Endometrium (tissue), 2 donors: ENCODE measurements at regions not wholly inside any gene's neighbourhood (a gene's known extent, or its start where the extent isn't known, plus 50 kb on each side); places are given as distances from the start of the nearest gene placed in this dataset.

Source experiments
- FAIRE-seq: peaks from 2 replicates; lab custom pipeline; 2012; peaks lifted over from hg19 to GRCh38; lab: Jason Lieb, UNC
- donor health status: control.
- donor health status: control.

- FAIRE-seq, result no peak
Measured at GRCh38 chr3:113051787-113052186, 61.0 kb downstream of the GTPBP8 start.

GRCh38 chr3:113053169-113053568, 62.4 kb downstream of the GTPBP8 start:
- no peak for FAIRE-seq

- FAIRE-seq, result no peak
Measured at GRCh38 chr3:113054552-113054951, 63.8 kb downstream of the GTPBP8 start.

GRCh38 chr3:113055201-113055600, 64.4 kb downstream of the GTPBP8 start:
- no peak for FAIRE-seq

- no peak for FAIRE-seq
Measured at GRCh38 chr3:113055961-113056360, 65.2 kb downstream of the GTPBP8 start.

- no peak for FAIRE-seq
Measured at GRCh38 chr3:113057117-113057516, 66.3 kb downstream of the GTPBP8 start.

- no peak for FAIRE-seq
Measured at GRCh38 chr3:113058188-113058587, 67.4 kb downstream of the GTPBP8 start.

- no peak for FAIRE-seq
Measured at GRCh38 chr3:113062705-113063104, 71.9 kb downstream of the GTPBP8 start.

GRCh38 chr3:113063126-113063894, 72.5 kb downstream of the GTPBP8 start:
- no peak for FAIRE-seq

GRCh38 chr3:113064183-113064582, 73.4 kb downstream of the GTPBP8 start:
- no peak for FAIRE-seq

- FAIRE-seq, result no peak
Measured at GRCh38 chr3:113065336-113065735, 74.6 kb downstream of the GTPBP8 start.

GRCh38 chr3:113070072-113070640, 79.4 kb downstream of the GTPBP8 start:
- FAIRE-seq, result no peak

- FAIRE-seq, result no peak
Measured at GRCh38 chr3:113070681-113071113, 79.9 kb downstream of the GTPBP8 start.

- no peak for FAIRE-seq
Measured at GRCh38 chr3:113075588-113075987, 84.8 kb downstream of the GTPBP8 start.

- FAIRE-seq, result no peak
Measured at GRCh38 chr3:113079218-113079961, 88.6 kb downstream of the GTPBP8 start.

- peak; percentile 23 for FAIRE-seq
Measured at GRCh38 chr3:113084777-113085176, 94.0 kb downstream of the GTPBP8 start.

GRCh38 chr3:113086560-113087461, 96.0 kb downstream of the GTPBP8 start:
- no peak for FAIRE-seq

- FAIRE-seq, result no peak
Measured at GRCh38 chr3:113088616-113089015, 97.8 kb downstream of the GTPBP8 start.

GRCh38 chr3:113091417-113091816, 100.6 kb downstream of the GTPBP8 start:
- no peak for FAIRE-seq

- FAIRE-seq, result no peak
Measured at GRCh38 chr3:113092746-113093145, 102.0 kb downstream of the GTPBP8 start.

- FAIRE-seq, result no peak
Measured at GRCh38 chr3:113094337-113095221, 103.8 kb downstream of the GTPBP8 start.
